Ureter (tissue), 1 donor: ENCODE measurements at regions not wholly inside any gene's neighbourhood (a gene's known extent, or its start where the extent isn't known, plus 50 kb on each side); places are given as distances from the start of the nearest gene placed in this dataset.

ENCODE experiments used
- DNase-seq: peaks from one replicate; pipeline ENCODE4 v3.0.0-alpha.2; 2020; ENCODE audit warnings: low spot score
- donor health status: DM: yes; HTN: yes; CAD: no.

- DNase-seq: no peak
Measured at GRCh38 chr10:35906155-35906554, 264.1 kb upstream of the FZD8 start.

GRCh38 chr10:35903021-35903420 lies 260.9 kb upstream of the FZD8 start:
- no peak for DNase-seq

GRCh38 chr10:35898716-35899440 lies 256.8 kb upstream of the FZD8 start:
- no peak for DNase-seq

- no peak for DNase-seq
Measured at GRCh38 chr10:35896001-35896400, 253.9 kb upstream of the FZD8 start.

DNA sequence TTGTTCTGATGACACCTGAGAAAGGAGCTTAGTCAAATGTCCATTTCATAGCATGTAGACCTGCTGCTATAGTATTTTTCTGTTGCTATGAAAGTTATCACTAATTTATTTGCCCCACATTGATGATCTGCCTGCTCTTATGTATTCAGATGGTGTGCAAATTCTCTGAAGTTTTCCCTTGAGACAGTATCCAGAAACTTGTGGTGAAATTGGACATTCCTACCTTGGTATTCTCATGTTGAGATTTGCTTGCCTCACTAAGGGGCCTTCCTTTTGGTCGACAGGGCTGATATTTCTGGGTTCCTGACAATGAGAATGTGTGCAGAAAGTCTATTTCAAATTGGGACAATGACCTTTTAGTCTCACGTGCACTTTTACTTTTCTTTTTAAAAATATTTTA lies 253.2 kb upstream of the FZD8 start:
- DNase-seq: no peak

DNA sequence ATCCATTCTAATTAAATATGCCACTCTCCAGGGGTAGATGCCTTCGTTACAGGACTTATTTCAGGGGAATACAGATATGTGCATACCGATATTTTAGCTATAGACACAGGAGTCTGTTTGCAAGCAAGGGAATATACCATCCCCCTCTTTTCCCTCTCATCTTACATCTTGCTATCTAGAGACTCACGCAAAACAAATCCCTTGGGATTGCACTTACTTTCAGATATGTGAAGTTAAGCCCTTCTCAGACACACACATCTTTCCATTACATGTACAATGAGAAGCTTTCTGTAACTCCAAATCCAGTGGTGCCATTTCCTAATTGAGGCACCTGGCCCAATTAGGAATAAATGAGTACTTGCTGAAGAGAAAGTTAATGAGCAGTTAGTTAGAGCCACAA lies 250.4 kb upstream of the FZD8 start:
- no peak for DNase-seq

- no peak for DNase-seq
Measured at GRCh38 chr10:35890676-35891495, 248.8 kb upstream of the FZD8 start.

GRCh38 chr10:35889971-35890675 lies 248.0 kb upstream of the FZD8 start:
- DNase-seq: no peak

GRCh38 chr10:35889226-35889625 lies 247.1 kb upstream of the FZD8 start:
- DNase-seq: no peak

GRCh38 chr10:35888400-35888799 lies 246.3 kb upstream of the FZD8 start:
- DNase-seq: no peak

GRCh38 chr10:35887685-35888084 lies 245.6 kb upstream of the FZD8 start:
- no peak for DNase-seq

DNA sequence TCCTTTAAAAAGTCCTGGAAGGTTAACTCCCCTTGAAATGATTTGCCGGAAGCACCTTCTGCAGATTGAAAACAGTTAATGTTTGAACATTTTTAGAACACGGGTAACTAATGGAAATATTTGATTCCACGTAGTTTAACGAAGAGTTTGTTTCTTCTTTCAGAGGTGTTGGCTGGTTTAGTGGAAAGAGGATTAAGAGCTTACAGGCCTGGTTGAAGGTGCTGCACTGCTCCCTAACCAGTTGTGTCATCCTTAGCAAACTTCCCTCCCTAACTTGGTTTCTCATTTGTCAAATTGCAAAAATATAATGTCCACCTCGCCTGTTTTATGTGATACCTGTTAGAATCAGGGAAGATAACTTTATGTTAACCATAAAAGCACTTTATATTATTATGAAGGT lies 243.0 kb upstream of the FZD8 start:
- DNase-seq: no peak

GRCh38 chr10:35884657-35885071 lies 242.6 kb upstream of the FZD8 start:
- no peak for DNase-seq

DNA sequence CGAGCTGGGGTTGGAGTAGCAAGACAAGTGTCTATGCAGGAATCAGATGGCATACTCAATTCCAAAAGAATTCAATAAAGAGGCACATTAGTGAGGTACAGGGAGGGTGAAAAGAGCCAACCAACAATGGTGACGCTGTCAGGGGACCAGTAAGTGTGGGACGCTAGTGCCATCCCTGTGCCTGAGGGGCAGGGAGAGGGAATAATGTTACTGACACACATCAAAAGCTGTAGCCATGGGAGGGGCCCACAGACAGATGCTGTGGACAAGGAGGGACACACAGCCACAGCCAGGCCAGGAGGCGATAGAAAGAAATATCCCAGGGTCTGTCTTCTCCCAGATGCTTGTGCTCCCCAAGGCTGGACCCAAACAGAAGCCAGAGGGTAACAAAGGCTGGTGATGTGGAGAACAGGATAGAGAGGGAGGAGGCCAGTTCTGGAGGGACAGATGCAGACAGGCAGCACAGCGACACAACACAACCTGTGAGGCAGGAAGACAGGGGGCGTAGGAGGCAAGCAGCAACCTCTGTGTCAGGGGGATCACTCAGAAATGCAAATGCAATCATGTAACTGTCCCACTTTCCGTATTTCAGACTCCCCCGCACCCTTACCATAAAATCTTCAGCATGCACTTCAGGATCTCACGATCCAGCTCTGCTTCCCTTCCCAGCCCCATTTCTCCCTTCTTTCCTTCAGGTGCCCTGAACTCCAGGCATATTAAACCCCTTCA lies 240.5 kb upstream of the FZD8 start:
- DNase-seq: no peak

DNA sequence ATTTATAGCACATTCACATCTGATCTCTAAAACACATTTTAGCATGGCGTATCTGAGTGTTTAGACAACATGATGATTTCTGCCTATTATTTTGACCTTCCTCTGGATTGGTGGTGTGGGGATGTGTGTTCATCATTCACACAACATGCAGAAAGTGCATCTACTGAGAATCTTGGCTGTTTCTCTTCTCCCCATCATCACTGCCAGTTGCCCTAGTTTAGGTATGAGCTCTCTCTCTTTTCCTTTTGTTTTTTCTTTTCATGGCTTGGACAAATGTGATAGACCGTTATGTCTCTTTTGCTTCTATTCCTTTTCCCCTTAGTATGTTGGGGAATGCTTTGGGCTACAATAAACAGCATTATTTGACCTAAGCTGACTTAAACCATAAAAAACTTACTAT lies 239.2 kb upstream of the FZD8 start:
- no peak for DNase-seq

DNA sequence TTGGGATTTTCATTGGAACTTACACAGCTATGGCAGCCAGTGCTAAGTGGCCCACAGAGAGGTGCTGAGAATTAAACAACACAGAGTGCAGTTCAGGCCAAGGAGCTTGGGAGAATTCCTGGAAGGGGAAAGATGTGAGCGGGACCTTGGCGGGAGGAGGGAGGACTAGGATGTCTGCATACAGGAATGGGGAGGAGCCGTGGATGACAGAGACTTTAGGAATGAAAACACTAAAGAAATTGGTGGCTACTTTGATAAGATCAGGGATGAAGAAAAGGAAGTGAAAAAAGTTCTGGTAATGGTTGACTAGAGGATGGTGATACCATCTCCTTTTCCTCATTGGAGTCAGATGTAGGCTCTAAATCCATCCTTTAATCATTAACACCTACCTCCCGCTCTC lies 234.2 kb upstream of the FZD8 start:
- no peak for DNase-seq

DNA sequence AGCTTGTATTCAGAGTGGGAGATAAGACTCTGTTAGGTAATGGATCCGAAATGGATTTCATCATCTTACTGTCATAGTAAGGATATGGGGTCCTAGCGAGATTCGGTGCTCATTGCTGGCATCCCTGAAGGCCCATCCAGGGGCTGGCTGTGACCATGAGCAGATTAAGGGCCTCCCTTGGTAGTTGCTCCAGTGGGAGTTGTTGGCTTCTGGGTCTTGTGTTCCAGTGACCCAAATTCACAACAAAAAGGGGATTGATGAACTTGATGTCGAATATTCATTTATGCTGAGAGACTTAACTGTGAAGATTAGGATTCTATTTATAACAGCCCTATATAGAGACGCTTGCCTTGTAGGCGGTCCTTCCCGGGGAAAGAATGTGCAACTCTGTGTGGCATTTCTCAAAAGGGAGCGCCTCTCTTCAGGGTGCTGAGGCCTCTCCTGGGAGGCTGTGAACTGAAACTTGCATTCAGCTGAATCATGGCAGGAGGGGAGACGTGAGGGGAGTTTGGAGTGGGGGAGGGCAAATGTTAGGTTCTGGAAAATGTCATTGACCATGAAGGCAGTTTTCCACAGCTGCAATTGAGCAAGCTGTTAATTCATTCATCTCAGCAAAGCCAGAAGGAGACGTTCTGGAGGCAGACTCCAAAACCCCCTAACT lies 233.1 kb upstream of the FZD8 start:
- DNase-seq: no peak

- no peak for DNase-seq
Measured at GRCh38 chr10:35874311-35875015, 232.4 kb upstream of the FZD8 start.

DNA sequence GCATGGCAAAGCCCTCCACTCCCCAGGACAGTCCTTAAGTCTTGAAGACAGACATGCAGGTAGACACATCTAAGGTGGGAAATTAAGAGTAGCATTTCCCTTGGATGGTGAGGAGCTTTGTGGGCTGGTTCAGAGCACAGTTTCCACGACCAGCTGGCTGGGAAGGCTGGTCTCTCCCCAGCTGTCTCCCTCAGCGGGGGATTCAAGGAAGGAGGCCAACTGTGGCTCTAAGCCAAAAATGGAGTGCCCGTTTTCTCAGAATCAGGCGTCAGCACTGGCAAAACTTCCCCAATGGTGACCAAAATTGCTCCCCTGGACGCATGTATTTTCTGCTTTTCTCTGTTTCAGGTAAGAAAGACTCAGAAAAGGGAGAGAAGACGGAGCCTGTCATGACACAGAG lies 230.6 kb upstream of the FZD8 start:
- DNase-seq: no peak

DNA sequence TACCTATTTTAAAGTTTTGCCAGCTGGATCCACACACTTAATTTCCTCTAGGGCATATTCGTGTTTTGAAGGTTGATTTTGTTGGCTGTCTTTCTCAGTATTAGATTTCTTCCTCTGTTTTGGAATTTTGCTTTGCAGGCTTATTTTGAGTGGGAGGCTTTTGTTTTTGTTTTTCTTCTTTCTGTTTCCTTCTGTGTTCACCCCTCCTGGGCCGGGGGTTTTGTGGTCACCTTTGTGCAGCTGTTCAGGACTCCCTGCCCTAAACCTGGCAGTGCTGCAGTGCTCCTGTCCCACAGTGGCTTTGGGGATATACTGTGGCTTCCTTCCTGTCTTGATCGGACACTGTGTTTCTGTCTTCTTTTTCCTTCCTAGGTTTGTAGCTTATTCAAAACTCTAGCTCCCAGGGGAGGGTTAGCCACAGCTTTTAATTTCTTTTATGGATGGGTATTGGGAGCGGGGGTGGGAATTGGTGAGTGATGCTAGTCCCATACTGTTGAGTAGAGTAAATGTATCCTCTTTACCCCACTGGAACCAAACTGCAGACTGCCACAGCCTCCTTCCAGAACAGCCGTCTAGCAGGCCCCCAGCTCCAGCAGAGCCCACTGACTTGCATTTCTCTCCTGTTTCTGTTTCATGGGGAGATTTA lies 228.7 kb upstream of the FZD8 start:
- no peak for DNase-seq
